ENCODE measurements at regions not wholly inside any gene's neighbourhood (a gene's known extent, or its start where the extent isn't known, plus 50 kb on each side); places are given as distances from the start of the nearest gene placed in this dataset.

GRCh38 chr13:22427066-22427465 lies 753.7 kb upstream of the SGCG start:
- H3K4me3 Mint-ChIP-seq, result no peak overlapping the region
- peaks cover 5% of the 10 kb centered on the region for H3K9me3 Mint-ChIP-seq
- no peaks in the 10 kb centered on the region for H3K4me1 Mint-ChIP-seq
- ATAC-seq (no peak), DNase-seq (ENCODE audit: low spot score in 2 of 2) (no peak)
- no peaks in the 10 kb centered on the region for H3K36me3 Mint-ChIP-seq
- no peak overlapping the region for H3K27ac Mint-ChIP-seq

GRCh38 chr13:22427783-22428182 lies 753.0 kb upstream of the SGCG start:
- H3K4me1 Mint-ChIP-seq, result no peaks in the 10 kb centered on the region
- DNase-seq (ENCODE audit: low spot score in 2 of 2), result no peak
- ATAC-seq, result no peak
- H3K4me3 Mint-ChIP-seq, result no peak overlapping the region
- peaks cover 5% of the 10 kb centered on the region for H3K9me3 Mint-ChIP-seq
- H3K27ac Mint-ChIP-seq, result no peak overlapping the region
- H3K36me3 Mint-ChIP-seq, result no peaks in the 10 kb centered on the region

GRCh38 chr13:22428188-22428828 lies 752.5 kb upstream of the SGCG start:
- no peaks in the 10 kb centered on the region for H3K36me3 Mint-ChIP-seq
- peaks cover 5% of the 10 kb centered on the region for H3K9me3 Mint-ChIP-seq
- no peaks in the 10 kb centered on the region for H3K4me1 Mint-ChIP-seq
- no peak for ATAC-seq
- DNase-seq (ENCODE audit: low spot score in 2 of 2), result no peak
- H3K4me3 Mint-ChIP-seq, result no peak overlapping the region
- H3K27ac Mint-ChIP-seq, result no peak overlapping the region

- Mint-ChIP-seq H3K9me3 (peaks cover 3% of the 10 kb centered on the region), H3K4me1 (no peaks in the 10 kb centered on the region), H3K4me3 (no peak overlapping the region), H3K36me3 (no peaks in the 10 kb centered on the region), H3K27ac (no peak overlapping the region)
- no peak for DNase-seq (ENCODE audit: low spot score in 2 of 2)
- ATAC-seq, result no peak
These were observed 748.1 kb upstream of the SGCG start for GRCh38 chr13:22432690-22433089.

- no peak overlapping the region for H3K4me3 Mint-ChIP-seq
- no peak overlapping the region for H3K27ac Mint-ChIP-seq
- H3K4me1 Mint-ChIP-seq, result no peaks in the 10 kb centered on the region
- ATAC-seq (no peak), DNase-seq (ENCODE audit: low spot score in 2 of 2) (no peak)
- peaks cover 5% of the 10 kb centered on the region for H3K9me3 Mint-ChIP-seq
- no peaks in the 10 kb centered on the region for H3K36me3 Mint-ChIP-seq
These were observed 733.5 kb upstream of the SGCG start for GRCh38 chr13:22447132-22447886.

- Mint-ChIP-seq H3K4me3 (no peak overlapping the region), H3K36me3 (no peaks in the 10 kb centered on the region), H3K27ac (no peak overlapping the region), H3K9me3 (peaks cover 5% of the 10 kb centered on the region), H3K4me1 (no peaks in the 10 kb centered on the region)
- no peak for ATAC-seq
- no peak for DNase-seq (ENCODE audit: low spot score in 2 of 2)
These were observed 731.5 kb upstream of the SGCG start for GRCh38 chr13:22449251-22449650.

- peaks cover 5% of the 10 kb centered on the region for H3K9me3 Mint-ChIP-seq
- no peaks in the 10 kb centered on the region for H3K36me3 Mint-ChIP-seq
- no peak for DNase-seq (ENCODE audit: low spot score in 2 of 2)
- no peak overlapping the region for H3K4me3 Mint-ChIP-seq
- ATAC-seq, result no peak
- H3K27ac Mint-ChIP-seq, result no peak overlapping the region
- H3K4me1 Mint-ChIP-seq, result no peaks in the 10 kb centered on the region
These were observed 729.4 kb upstream of the SGCG start for GRCh38 chr13:22451327-22451741.

- Mint-ChIP-seq H3K27ac (no peak overlapping the region), H3K36me3 (no peaks in the 10 kb centered on the region), H3K9me3 (no peaks in the 10 kb centered on the region), H3K4me3 (no peak overlapping the region), H3K4me1 (no peaks in the 10 kb centered on the region)
- DNase-seq (ENCODE audit: low spot score in 2 of 2), result no peak
- peak; percentile 40 for ATAC-seq
These were observed 726.2 kb upstream of the SGCG start for GRCh38 chr13:22454586-22454985.

- no peak for DNase-seq (ENCODE audit: low spot score in 2 of 2)
These were observed 725.7 kb upstream of the SGCG start for GRCh38 chr13:22455036-22455435.

GRCh38 chr13:22461854-22462490 lies 718.8 kb upstream of the SGCG start:
- ATAC-seq (no peak), DNase-seq (ENCODE audit: low spot score in 2 of 2) (no peak)
- no peak overlapping the region for H3K4me3 Mint-ChIP-seq
- no peak overlapping the region for H3K27ac Mint-ChIP-seq
- no peaks in the 10 kb centered on the region for H3K4me1 Mint-ChIP-seq
- H3K36me3 Mint-ChIP-seq, result no peaks in the 10 kb centered on the region
- no peaks in the 10 kb centered on the region for H3K9me3 Mint-ChIP-seq

More at GRCh38 chr13:22455036-22455435, 725.7 kb upstream of the SGCG start:
- Mint-ChIP-seq H3K4me1 (no peaks in the 10 kb centered on the region), H3K4me3 (no peak overlapping the region), H3K9me3 (no peaks in the 10 kb centered on the region), H3K27ac (no peak overlapping the region), H3K36me3 (no peaks in the 10 kb centered on the region)
- no peak for ATAC-seq

- DNase-seq (ENCODE audit: low spot score in 2 of 2), result no peak
- H3K36me3 Mint-ChIP-seq, result no peaks in the 10 kb centered on the region
- H3K27ac Mint-ChIP-seq, result no peak overlapping the region
- no peak for ATAC-seq
- no peaks in the 10 kb centered on the region for H3K9me3 Mint-ChIP-seq
- no peak overlapping the region for H3K4me3 Mint-ChIP-seq
- no peaks in the 10 kb centered on the region for H3K4me1 Mint-ChIP-seq
These were observed 717.7 kb upstream of the SGCG start for GRCh38 chr13:22463089-22463488.

- Mint-ChIP-seq H3K36me3 (no peaks in the 10 kb centered on the region), H3K9me3 (no peaks in the 10 kb centered on the region), H3K4me3 (no peak overlapping the region), H3K4me1 (no peaks in the 10 kb centered on the region), H3K27ac (no peak overlapping the region)
- ATAC-seq, result no peak
- no peak for DNase-seq (ENCODE audit: low spot score in 2 of 2)
These were observed 712.7 kb upstream of the SGCG start for GRCh38 chr13:22468045-22468444.

GRCh38 chr13:22468824-22469223 lies 712.0 kb upstream of the SGCG start:
- ATAC-seq (no peak), DNase-seq (ENCODE audit: low spot score in 2 of 2) (no peak)
- H3K36me3 Mint-ChIP-seq, result no peaks in the 10 kb centered on the region
- no peaks in the 10 kb centered on the region for H3K4me1 Mint-ChIP-seq
- H3K27ac Mint-ChIP-seq, result no peak overlapping the region
- no peaks in the 10 kb centered on the region for H3K9me3 Mint-ChIP-seq
- no peak overlapping the region for H3K4me3 Mint-ChIP-seq

- ATAC-seq (no peak), DNase-seq (ENCODE audit: low spot score in 2 of 2) (no peak)
- Mint-ChIP-seq H3K27ac (no peak overlapping the region), H3K4me3 (no peak overlapping the region), H3K4me1 (no peaks in the 10 kb centered on the region), H3K9me3 (no peaks in the 10 kb centered on the region), H3K36me3 (no peaks in the 10 kb centered on the region)
These were observed 711.3 kb upstream of the SGCG start for GRCh38 chr13:22469452-22469851.

- Mint-ChIP-seq H3K9me3 (no peaks in the 10 kb centered on the region), H3K36me3 (no peaks in the 10 kb centered on the region), H3K27ac (no peak overlapping the region), H3K4me1 (no peaks in the 10 kb centered on the region), H3K4me3 (no peak overlapping the region)
- ATAC-seq, result no peak
- DNase-seq (ENCODE audit: low spot score in 2 of 2), result no peak
These were observed 710.7 kb upstream of the SGCG start for GRCh38 chr13:22470075-22470474.

- Mint-ChIP-seq H3K4me3 (no peak overlapping the region), H3K9me3 (peaks cover 10% of the 10 kb centered on the region), H3K27ac (no peak overlapping the region), H3K4me1 (no peaks in the 10 kb centered on the region), H3K36me3 (no peaks in the 10 kb centered on the region)
- ATAC-seq (peak; percentile 40), DNase-seq (ENCODE audit: low spot score in 2 of 2) (no peak)
These were observed 698.2 kb upstream of the SGCG start for GRCh38 chr13:22482496-22483000.

Measured in stimulated activated effector memory CD8-positive, alpha-beta T cell treated with anti-CD3 and anti-CD28 coated beads, Interleukin-12 subunit alpha, Interleukin-12 subunit beta, amount 100 ng/mL, for 72 hours (primary cell).